Epidermal melanocyte (primary cell): ENCODE measurements at regions not wholly inside any gene's neighbourhood (a gene's known extent, or its start where the extent isn't known, plus 50 kb on each side); places are given as distances from the start of the nearest gene placed in this dataset.
"Not testable (repeated sequence)": the region's sequence is repeated elsewhere in the genome, so short reads cannot be mapped to it uniquely, and the experiment has no call there.

Experiments used
- DNase-seq: peaks from one replicate; pipeline ENCODE4 v3.0.0; 2011; ENCODE audit warnings: low spot score; ENCODE audit not compliant: insufficient read length

DNA sequence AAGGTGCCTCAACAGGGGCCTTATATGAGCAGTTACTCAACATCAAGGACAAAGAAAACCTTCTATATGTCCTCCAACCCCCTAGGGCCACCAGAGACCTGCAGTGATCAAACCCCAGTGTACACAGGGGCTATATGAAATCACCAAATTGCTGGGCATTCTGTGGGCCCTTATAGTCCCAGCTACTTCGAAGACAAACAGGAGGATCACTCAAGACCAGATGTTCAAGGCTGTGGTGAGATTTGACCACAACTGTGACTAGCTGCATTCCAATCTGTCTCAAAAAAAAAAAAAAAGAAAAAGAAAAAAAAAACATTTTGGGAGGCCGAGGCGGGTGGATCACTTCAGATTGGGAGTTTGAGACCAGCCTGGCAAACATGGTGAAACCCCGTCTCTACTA, 51.0 kb upstream of the PRB2 start:
- DNase-seq: no peak

DNA sequence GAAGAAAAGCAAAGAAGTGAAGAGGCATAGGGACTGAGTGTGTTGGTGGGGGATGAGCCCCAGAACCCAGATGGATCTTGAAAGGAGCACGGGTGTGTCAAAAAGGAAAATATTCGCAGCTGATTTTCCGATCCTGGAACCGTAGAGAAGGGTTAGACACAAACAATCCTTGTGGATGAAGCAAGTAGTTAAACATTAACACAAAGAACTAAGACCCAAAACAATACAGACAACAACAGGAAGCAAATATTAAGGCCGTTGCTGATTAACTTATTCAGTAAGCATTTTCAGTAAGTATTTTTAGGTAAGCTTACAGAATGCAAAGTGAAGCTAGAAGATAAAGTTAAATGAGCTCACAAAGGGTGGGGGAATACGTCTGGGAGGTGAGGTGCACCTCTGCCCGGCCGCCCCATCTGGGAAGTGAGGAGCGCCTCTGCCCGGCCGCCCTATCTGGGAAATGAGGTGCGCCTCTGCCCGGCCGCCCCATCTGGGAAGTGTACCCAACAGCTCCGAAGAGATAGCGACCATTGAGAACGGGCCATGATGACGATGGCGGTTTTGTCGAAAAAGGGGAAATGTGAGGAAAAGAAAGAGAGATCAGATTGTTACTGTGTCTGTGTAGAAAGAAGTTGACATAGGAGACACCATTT, 62.8 kb upstream of the PRB2 start:
- no peak for DNase-seq

DNA sequence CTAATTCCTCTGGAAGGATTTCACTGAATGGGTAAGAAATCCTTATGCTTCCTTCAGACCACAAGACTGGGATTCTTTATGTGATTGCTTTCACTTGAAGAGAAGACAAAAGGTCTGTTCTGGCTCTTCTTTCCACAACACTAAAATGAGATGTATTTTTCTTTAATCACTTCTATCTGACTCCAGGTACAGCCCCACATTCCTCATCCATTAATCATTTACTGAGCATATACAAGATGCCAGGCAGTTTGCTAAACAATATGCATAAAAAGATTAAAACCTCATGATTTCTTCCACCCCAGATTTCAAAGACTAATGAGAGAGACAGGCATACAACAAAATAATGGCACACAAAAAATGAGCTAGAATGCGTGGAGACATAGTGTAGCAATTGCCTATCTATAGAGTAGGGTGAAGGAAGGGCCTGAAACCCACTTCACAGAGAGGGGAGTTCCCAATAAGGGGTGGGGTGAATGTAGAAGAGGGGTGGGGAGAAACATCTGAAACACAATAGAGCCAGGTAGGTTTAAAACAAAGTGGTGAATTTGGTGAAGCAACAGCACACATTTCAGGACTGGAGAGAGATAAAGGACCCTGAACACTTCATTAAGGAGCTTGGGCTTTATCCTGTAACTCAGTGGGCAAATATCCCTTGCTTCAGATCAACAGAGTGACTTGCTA, 65.1 kb upstream of the PRB2 start:
- DNase-seq: no peak

DNA sequence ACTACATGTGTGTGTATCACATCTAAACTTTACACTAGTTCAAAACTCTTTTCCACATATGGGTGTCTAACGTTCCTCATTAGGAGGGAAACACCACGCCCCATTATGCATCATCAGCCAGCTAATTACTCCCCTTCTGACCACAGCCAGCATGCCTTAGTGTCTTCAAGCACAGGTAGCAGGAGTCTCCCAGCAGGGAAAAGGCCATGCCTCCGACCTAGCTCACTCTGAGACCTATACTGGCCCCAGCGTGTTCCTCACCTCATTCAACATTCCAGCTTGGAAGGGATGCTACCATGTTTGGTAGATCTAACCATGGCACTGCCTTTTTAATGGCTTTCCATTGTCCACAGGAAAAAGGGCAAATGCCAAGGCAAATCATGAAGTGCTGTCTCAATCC, 66.1 kb upstream of the PRB2 start:
- no peak for DNase-seq

DNA sequence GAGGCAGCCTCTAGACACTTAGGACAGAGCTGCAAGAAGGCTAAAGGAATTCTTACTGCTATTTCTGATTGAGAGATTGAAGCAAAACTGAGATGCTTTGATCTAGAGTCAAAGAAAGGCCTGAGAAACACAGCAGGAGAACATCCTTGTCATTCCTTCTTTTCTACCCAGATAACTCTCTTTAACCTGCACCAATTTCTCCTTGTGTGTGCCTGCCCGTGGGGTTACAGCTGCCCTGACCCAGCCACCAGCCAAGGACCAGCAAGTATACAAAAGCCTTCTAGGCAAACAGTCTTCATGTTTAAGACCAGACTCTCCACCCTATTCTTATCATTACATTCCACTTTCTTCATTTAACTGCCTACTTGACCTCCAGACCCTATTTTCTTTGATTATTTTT, 81.7 kb upstream of the PRB2 start:
- no peak for DNase-seq

DNA sequence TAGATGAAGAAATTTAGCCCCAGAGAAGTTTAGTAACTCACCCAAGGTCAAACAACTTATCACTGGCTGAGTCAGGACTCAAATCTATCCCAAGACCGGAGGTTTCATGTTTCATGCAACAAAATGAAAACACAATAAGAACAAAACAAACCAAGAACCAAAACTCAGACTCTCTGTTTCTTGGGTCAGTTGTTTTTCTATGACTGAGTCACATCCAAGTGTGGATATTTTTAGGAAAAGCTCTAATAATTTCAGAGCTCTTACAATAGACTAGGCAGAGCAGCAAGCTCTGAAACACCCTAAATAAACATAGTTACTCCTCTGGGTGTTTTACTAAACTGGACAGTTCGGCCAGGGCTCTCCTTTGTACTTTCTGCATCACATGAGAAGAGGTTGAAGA, 87.6 kb upstream of the PRB2 start:
- DNase-seq: no peak

DNA sequence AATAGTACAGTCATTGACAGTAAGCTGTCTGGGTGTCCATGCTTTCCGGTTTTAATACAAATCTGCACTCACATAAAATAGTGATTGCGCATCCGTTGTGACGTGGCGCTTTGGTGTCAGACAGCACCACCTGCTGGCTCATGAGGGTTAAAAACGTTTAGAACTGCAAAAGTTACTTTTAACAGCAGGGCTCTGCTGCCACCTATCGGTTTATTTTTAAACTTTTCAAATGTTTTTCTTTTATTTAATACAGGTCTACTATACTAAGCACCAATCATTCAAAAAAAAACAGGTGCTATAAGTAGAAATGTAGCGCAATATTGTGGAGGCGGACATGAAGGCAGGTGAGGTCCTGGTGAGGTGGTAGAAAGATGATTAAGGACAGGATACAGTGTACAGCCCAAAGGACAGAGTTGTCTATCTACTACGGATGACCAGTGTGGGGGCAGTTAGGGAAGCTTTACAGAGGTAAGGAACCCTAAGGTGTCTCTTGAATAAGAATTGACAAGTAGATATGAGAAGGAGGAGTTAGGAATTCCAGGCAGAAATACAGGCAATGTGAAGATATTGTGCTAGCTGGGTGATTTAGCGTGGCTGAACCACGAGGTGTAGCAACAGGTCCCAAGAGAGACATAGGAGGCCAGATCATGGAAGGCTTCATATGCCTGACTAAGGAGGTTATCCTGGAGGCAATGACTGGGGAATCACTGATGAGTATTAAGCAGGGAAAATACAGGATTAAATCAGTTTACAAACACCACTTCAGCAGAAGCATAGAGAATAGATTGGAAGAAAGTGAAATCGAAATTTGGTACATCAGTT, 91.5 kb upstream of the PRB2 start:
- DNase-seq: peak; percentile 69

DNA sequence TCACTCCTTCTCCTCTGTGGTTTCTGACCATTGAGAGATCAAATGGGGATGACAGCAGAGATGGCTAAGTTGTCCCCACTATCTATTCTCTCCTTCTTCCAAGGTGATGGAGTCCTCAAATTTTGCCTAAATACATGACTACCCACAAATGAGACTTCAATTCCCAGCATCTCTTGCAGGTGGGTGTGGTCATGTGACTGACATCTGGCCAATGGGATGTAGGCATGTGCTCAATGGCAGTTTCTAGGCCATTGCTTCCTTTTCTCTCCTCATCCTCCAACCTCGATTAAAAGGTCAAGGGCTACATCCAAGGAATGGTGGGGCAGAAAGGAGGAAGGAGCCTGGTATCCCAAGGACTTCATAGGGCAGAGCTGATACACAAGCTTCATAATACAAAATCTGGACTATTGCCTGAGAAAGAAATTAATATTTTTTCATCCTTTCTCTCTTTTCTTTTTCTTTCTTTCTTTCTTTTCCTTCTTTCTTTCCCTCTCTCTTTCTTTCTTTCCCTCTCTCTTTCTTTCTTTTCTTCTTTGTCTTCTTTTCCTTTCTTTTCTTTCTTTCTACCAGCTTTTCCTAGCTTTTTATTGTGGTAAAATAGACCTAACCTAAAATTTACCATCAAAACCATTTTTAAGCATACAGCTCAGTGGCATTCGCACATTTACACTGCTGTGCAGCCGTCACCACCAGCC, 100.9 kb upstream of the PRB2 start:
- no peak for DNase-seq

DNA sequence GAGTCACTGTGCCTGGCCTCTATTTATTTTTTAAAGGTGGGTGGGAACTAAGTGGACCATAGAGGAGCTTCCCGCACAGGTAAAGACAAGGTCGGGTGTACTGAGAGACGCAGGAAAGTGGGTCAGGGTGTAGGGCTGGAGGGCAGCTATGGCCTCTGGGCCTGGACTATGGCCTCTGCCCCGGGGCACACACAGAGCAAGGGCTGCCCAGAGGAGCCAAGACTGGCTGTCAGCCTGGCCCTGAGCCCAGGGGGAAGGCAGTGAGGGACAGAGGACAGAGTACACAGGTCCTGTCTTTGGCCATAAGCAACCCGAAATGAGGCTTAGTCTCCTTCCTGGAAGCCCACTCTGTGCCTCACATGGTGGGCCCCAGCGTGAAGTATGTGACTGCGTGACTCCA, 102.1 kb upstream of the PRB2 start:
- no peak for DNase-seq

DNA sequence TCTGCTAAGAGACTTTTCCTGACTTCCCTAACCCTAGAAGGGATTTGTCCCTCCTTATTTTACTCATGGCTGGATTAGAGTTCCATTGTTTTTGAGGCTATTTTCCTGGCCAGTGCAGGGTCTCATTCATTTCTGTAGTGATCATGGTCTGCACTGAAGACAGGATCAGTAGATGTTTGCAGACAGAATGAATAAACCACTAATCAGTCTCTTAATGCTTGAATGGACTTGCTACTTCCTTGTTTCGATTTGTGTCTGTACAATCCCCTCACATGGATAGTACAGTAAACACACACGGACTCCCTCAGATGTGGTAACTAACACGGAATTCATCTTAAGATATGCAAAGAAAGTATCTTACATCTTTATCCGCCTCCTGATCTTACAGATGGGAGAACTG, 102.6 kb upstream of the PRB2 start:
- DNase-seq: no peak

DNA sequence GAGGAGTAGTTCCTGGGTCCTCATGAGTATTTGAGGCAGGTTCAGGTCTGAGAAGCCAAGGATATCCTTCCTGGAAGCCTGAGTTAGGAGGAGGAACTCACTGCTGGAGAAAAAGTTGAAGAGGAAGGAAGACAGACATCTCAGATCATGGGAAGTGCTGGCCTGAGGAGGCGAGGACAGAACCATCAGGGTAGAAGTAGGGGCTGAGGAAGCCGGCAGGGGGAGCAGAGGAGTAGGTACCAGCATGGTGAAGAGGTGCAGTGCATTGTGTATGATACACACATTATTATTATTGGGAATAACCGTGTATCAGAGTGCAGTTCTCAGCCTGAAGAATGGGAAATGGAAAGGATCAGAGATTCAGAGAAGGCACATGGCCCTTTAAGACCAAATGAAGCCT, 103.2 kb upstream of the PRB2 start:
- DNase-seq: not testable (repeated sequence)

DNA sequence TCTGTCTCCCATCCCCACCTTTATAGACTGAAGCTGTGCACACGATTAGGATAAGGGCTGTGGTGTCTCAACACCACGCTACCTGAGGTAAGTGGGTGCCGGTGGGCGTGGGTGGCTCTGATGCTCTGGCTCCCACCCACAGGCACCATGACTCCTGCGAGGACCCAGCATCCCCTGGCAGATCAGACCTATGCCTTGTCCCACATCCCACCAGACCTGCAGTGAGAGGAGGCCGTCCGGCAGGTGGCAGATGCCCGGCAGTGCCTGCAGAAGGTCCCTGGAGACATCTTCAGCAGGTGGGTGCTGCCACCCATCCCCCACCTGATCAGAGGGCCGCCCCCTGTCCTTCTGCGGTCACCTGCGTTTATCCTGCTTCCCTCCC, 104.4 kb upstream of the PRB2 start:
- DNase-seq: no peak

DNA sequence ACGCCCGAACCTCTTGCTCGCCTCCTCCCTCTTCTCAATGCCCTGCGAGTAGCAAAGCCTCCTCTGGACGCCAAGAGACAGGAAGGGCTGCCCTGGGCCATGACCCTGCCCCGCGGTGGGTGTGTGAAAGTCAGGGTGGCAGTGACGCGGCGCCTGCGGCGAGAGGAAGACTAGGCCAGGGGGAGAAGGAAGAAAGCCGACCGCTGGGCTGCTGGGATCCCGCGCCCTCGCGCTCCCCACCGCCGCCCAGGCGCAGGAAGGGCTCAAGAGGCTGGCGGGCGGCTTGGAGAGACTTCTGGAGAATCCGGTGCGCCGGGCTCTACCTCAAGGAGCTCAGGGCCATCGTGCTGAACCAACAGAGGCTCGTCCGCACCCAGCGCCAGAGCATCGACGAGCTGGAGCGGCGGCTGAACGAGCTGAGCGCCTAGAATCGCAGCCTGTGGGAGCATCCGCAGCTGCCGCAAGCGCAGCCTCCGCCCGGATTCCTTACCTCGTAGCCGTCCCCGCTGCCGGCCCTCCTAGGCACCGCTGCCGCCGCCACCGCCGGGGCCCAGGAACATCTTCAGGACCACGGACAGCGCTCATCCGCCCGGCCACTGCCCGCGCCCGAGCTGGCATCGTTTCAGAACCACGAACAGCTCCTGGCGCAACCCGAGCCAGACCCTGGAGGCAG, 105.0 kb upstream of the PRB2 start:
- peak; percentile 64 for DNase-seq

DNA sequence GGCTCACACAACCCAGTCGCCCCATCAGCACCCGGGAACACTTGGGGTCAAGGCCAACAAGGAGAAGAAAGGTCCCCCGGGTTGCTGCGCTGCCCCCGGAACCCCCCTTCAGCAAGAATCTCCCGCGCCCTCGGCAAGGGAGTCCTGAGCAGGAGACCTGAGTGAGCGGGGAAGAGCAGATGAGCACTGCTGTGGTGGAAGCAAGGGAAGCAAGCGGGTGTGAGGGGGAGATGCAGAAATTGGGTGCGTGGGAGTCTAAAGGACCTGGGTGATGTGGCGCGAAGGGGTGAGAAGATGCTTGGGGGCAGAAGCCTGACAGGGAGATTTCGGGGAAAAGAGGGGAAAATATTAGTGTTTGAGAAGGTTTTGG, 105.5 kb upstream of the PRB2 start:
- DNase-seq: no peak

DNA sequence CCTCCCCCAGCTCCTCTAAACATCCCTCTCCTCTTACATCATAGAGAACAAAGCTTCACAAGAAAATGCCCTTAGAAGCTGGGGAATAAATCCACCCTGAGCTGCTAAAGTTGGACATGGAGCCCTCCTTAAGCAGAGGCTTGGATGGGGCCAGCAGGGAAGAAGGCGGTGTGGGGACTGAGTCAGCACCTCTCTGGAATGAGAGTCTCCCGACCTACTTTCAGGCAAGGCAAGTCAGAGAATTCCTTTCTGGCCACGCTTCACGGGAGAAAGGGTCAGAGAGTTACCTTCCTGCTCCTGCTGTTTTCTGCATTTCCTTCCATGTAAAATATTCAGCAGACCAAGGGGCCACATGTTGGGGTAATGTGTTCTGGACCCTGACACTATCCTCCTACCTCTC, 113.3 kb upstream of the PRB2 start:
- no peak for DNase-seq

DNA sequence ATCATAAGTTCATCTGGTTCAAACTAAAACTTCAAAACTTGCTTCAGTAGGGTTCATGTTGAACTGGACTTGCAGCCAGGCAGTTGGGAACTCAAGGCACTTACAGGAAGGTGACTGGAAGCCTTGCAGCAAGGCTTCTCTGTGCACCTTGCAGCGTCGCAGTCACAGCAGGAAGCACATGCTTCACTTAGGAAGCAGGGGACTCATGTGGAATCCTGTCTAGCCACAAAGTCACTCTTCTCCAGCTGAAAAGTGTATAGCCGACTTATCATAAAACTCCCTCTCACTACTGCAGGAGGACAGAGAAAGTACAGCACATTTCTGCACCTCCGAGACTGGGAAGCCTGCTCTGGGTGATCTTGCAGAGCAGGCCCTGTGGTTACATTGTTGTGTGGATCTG, 114.0 kb upstream of the PRB2 start:
- no peak for DNase-seq

DNA sequence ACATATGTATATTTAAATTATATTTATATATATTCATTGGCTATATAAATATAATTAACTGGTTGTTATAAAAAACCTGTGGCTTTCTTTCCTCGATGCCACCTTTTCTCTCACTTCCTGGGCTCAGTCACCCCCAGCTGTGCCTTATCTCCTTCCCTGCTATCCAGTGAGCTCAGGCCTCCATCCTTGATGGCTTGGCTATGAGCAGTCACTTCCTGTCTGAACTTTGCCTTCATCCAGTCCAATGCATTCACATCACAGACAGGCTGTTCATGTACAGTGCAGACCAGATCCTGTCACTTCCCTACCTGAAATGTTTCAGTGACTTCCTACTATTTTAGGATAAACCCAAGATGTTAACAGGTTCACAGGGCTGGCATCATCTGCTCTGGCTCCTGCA, 115.3 kb upstream of the PRB2 start:
- no peak for DNase-seq

DNA sequence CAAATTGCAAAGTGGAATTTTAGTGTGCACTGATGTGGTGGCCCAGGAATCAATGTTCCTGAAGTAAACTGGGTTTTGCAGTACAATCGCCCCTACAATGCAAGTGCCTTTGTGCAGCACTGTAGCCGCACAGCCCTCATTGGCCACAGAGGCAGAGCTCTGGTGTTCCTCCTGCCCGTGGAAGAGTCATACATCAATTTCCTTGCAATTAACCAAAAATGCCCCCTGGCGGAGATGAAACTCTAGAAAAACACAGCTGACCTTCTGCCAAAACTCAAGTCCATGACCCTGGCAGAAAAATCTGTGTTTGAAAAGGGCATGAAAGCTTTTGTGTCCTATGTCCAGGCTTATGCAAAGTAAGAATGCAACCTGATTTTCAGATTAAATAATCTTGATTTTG, 117.9 kb upstream of the PRB2 start:
- DNase-seq: no peak

DNA sequence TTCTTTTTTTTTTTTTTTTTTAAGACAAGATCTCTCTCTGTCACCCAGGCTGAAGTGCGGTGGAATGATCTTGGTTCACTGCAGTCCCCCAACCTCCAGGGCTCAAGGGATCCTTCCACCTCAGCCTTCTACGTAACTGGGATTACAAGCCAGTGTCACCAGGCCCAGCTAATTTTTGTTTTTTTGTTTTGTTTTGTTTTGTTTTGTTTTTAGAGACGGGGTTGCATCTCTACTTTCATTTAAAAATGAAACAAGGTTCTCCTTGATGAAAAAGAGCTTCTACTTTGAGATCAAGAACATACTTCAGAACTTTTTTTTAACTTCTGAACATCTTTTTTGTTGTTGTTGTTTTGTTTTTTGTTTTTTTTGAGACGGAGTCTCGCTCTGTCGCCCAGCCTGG, 121.7 kb upstream of the PRB2 start:
- DNase-seq: no peak

DNA sequence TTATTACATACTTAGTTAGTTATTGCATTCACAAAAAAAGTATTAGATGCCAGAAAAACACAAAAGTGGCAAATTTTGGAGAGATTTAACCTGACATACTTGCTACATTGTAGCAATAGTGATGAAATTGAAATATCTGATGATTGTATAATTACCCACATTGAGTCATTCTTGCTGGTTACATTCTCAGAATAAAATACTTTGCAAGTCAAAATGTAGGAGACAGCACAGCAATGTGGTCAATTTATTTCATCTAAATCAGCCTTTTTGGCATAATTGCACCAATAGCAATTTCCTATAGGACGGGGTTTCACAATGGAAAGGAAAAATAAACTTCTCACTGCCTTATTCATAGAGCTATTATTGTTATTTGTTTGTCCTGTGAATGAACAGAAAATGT, 125.0 kb upstream of the ETV6 start:
- DNase-seq: no peak

DNA sequence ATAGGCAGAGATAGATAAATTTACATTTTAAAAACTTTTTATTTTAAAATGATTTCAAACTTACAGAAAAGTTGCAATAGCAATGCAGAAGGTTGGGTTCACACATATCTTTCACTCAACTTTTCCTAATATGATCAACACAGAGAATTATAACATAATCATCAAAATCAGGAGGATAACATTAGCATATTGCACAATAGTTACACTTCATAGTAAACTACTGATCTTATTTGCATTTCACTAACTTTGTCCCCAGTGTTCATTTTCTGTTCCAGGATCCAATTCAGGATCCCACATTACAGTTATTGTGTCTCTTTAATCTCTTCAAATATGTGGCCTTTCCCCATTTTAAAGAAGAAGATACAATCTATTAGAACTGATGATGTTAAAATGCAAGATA, 115.4 kb upstream of the ETV6 start:
- DNase-seq: no peak

DNA sequence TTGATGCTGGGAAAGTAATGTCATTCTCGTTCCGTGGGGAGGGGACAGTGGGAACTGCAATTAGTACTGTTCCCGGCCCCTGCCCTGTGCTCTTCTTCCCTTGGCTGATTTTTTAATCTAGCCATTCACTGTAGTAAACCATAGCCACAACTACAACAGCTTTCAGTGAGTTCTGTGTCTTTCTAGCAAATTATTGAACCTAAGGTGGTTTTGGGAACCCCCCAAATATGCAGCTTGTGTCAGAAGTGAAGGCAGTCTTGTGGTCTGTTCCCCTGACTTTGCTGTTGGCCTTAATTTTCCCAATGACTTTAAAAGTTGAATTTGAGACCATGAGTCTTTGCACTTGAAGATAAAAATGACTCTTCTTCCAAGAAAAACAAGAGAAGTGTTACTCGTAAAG, 114.3 kb upstream of the ETV6 start:
- no peak for DNase-seq
